Naive thymus-derived CD4-positive, alpha-beta T cell (primary cell): ENCODE measurements at regions not wholly inside any gene's neighbourhood (a gene's known extent, or its start where the extent isn't known, plus 50 kb on each side); places are given as distances from the start of the nearest gene placed in this dataset.

ENCODE experiments used
- ATAC-seq: fragments of 150-1000 bp; cut with Tn5 transposase; 2 replicates; pipeline ENCODE4 v1.10.0; 2021; ENCODE audit warnings: mild to moderate bottlenecking, moderate library complexity
- CTCF ChIA-PET: fragments of 350-600 bp; sonication (Branson Sonifier 250); formaldehyde crosslinking; loops from one replicate; lab custom pipeline; 2021; ENCODE audit warnings: antibody characterized with exemption; lab: Charles Lee
- POLR2A ChIA-PET: fragments of 350-600 bp; sonication (Branson Sonifier 250); formaldehyde crosslinking; loops from one replicate; lab custom pipeline; 2021; ENCODE audit warnings: antibody characterized with exemption, inconsistent platforms; lab: Charles Lee
- DNase-seq, 9 donors: peaks; one replicate each; pipeline versions ENCODE4 v3.0.0 to v3.0.0-alpha.2; 2020 to 2022; ENCODE audit warnings: mixed read lengths in 1 of 9
- H3K27ac ChIP-seq: one replicate; pipeline ENCODE4 v1.7.0; 2013; ENCODE audit warnings: mild to moderate bottlenecking, low read depth, low read length, moderate library complexity
- H3K27me3 ChIP-seq, 2 donors: one replicate each; pipeline ENCODE4 v1.7.0; 2013; ENCODE audit warnings: low read length in 2 of 2, mild to moderate bottlenecking in 2 of 2, moderate library complexity in 2 of 2; ENCODE audit not compliant: control insufficient read depth in 2 of 2, insufficient read depth in 2 of 2
- H3K36me3 ChIP-seq, 3 experiments: 1 replicate in 2 of 3; 2 replicates in 1 of 3; pipeline ENCODE4 v1.7.0; 2013; ENCODE audit warnings: low read length in 3 of 3, mild to moderate bottlenecking in 3 of 3, moderate library complexity in 1 of 3; ENCODE audit not compliant: insufficient read depth in 3 of 3, control insufficient read depth in 2 of 3
- H3K4me1 ChIP-seq, 2 donors: one replicate each; pipeline ENCODE4 v1.7.0; 2013; ENCODE audit warnings: low read length in 2 of 2, mild to moderate bottlenecking in 2 of 2, moderate library complexity in 1 of 2; ENCODE audit not compliant: control insufficient read depth in 2 of 2, insufficient read depth in 2 of 2
- H3K4me3 ChIP-seq: 2 replicates; pipeline ENCODE4 v1.7.0; 2013; ENCODE audit warnings: mild to moderate bottlenecking, low read length
- H3K9me3 ChIP-seq, 3 experiments: 1 replicate in 2 of 3; 2 replicates in 1 of 3; pipeline ENCODE4 v1.7.0; 2013; ENCODE audit warnings: low read length in 3 of 3; ENCODE audit not compliant: control insufficient read depth in 2 of 3
- H3K27ac Mint-ChIP-seq, 9 donors: one replicate each; pipeline ENCODE4 v1.8.0; 2020 to 2022; ENCODE audit warnings: mixed read lengths in 9 of 9, mild to moderate bottlenecking in 8 of 9, moderate library complexity in 5 of 9, inconsistent platforms in 2 of 9
- H3K27me3 Mint-ChIP-seq, 5 donors: one replicate each; pipeline ENCODE4 v1.8.0; 2021 to 2022; ENCODE audit warnings: mixed read lengths in 5 of 5, mild to moderate bottlenecking in 1 of 5
- H3K36me3 Mint-ChIP-seq, 5 donors: one replicate each; pipeline ENCODE4 v1.8.0; 2020 to 2022; ENCODE audit warnings: mixed read lengths in 5 of 5, mild to moderate bottlenecking in 3 of 5, inconsistent platforms in 1 of 5
- H3K4me1 Mint-ChIP-seq, 7 donors: one replicate each; pipeline ENCODE4 v1.8.0; 2020 to 2022; ENCODE audit warnings: mixed read lengths in 7 of 7, mild to moderate bottlenecking in 3 of 7, inconsistent platforms in 1 of 7
- H3K4me3 Mint-ChIP-seq, 10 donors: one replicate each; pipeline ENCODE4 v1.8.0; 2020 to 2022; ENCODE audit warnings: mild to moderate bottlenecking in 10 of 10, mixed read lengths in 10 of 10, moderate library complexity in 6 of 10, inconsistent platforms in 2 of 10
- H3K9me3 Mint-ChIP-seq, 11 donors: one replicate each; pipeline ENCODE4 v1.8.0; 2020 to 2022; ENCODE audit warnings: mixed read lengths in 11 of 11, mild to moderate bottlenecking in 4 of 11, inconsistent platforms in 1 of 11, moderate library complexity in 1 of 11
- intact Hi-C, 2 donors: fragments of 100-400 bp; cut with micrococcal nuclease; formaldehyde crosslinking; loops; one replicate each; pipeline ENCODE4 v1.15.1; 2023

- Histone ChIP-seq H3K27ac (no peak overlapping the region), H3K4me3 (no peak overlapping the region), H3K4me1 (no peaks in the 10 kb centered on the region), H3K36me3 (no peaks in the 10 kb centered on the region), H3K27me3 (no peaks in the 10 kb centered on the region), H3K9me3 (no peaks in the 10 kb centered on the region)
- ATAC-seq (no peak), DNase-seq (no peak)
- Mint-ChIP-seq H3K4me3 (no peak overlapping the region), H3K27me3 (peaks cover 0 to 11% (median 9%) of the 10 kb centered on the region in 5 donors), H3K9me3 (peaks cover 0 to 3% (median 0%) of the 10 kb centered on the region in 11 donors), H3K4me1 (no peaks in the 10 kb centered on the region), H3K36me3 (no peaks in the 10 kb centered on the region), H3K27ac (no peak overlapping the region)
- POLR2A ChIA-PET = no interaction called here
- intact Hi-C loops = no loop called here
- CTCF ChIA-PET = no interaction called here
Measured at GRCh38 chr16:55272744-55273143, 51.3 kb upstream of the IRX6 start.

- peaks cover 0 to 3% (median 0%) of the 10 kb centered on the region in 11 donors for H3K9me3 Mint-ChIP-seq
- H3K4me3 Mint-ChIP-seq = no peak overlapping the region
- no peaks in the 10 kb centered on the region for H3K36me3 Mint-ChIP-seq
- no peak overlapping the region for H3K27ac Mint-ChIP-seq
- no peaks in the 10 kb centered on the region for H3K36me3 ChIP-seq
- H3K4me1 Mint-ChIP-seq = no peaks in the 10 kb centered on the region
- peaks cover 0 to 11% (median 9%) of the 10 kb centered on the region in 5 donors for H3K27me3 Mint-ChIP-seq
- ATAC-seq = no peak
- ChIA-PET POLR2A (no interaction called here), CTCF (no interaction called here)
- H3K27me3 ChIP-seq = no peaks in the 10 kb centered on the region
- DNase-seq = no peak
- intact Hi-C loops = no loop called here
- H3K9me3 ChIP-seq = no peaks in the 10 kb centered on the region
- H3K27ac ChIP-seq = no peak overlapping the region
- H3K4me1 ChIP-seq = no peaks in the 10 kb centered on the region
- H3K4me3 ChIP-seq = no peak overlapping the region
Measured at GRCh38 chr16:55273356-55273755, 50.6 kb upstream of the IRX6 start.

- ATAC-seq (no peak), DNase-seq (no peak)
- Histone ChIP-seq H3K27ac (no peak overlapping the region), H3K27me3 (no peaks in the 10 kb centered on the region), H3K4me3 (no peak overlapping the region), H3K9me3 (no peaks in the 10 kb centered on the region), H3K4me1 (no peaks in the 10 kb centered on the region), H3K36me3 (no peaks in the 10 kb centered on the region)
- no peaks in the 10 kb centered on the region for H3K4me1 Mint-ChIP-seq
- H3K36me3 Mint-ChIP-seq = no peaks in the 10 kb centered on the region
- H3K27ac Mint-ChIP-seq = no peak overlapping the region
- ChIA-PET CTCF (no interaction called here), POLR2A (no interaction called here)
- intact Hi-C loops = no loop called here
- H3K4me3 Mint-ChIP-seq = no peak overlapping the region
- H3K27me3 Mint-ChIP-seq = peaks cover 0 to 14% (median 9%) of the 10 kb centered on the region in 5 donors
- H3K9me3 Mint-ChIP-seq = peaks cover 0 to 3% (median 0%) of the 10 kb centered on the region in 11 donors
Measured at GRCh38 chr16:55273959-55274358, 50.0 kb upstream of the IRX6 start.
